ENCODE measurements at regions not wholly inside any gene's neighbourhood (a gene's known extent, or its start where the extent isn't known, plus 50 kb on each side); places are given as distances from the start of the nearest gene placed in this dataset.

- no peak for DNase-seq (ENCODE audit: low read depth)
- no peak overlapping the region for H3K4me3 ChIP-seq (ENCODE audit: low read depth, low read length)
- in situ Hi-C loops (cut with HindIII; ENCODE audit: low sequenced_read_pairs): no loop called here
- TF ChIP-seq, protein P1, sequence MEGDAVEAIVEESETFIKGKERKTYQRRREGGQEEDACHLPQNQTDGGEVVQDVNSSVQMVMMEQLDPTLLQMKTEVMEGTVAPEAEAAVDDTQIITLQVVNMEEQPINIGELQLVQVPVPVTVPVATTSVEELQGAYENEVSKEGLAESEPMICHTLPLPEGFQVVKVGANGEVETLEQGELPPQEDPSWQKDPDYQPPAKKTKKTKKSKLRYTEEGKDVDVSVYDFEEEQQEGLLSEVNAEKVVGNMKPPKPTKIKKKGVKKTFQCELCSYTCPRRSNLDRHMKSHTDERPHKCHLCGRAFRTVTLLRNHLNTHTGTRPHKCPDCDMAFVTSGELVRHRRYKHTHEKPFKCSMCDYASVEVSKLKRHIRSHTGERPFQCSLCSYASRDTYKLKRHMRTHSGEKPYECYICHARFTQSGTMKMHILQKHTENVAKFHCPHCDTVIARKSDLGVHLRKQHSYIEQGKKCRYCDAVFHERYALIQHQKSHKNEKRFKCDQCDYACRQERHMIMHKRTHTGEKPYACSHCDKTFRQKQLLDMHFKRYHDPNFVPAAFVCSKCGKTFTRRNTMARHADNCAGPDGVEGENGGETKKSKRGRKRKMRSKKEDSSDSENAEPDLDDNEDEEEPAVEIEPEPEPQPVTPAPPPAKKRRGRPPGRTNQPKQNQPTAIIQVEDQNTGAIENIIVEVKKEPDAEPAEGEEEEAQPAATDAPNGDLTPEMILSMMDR (IDR thresholded peaks at IDR 0.05; ENCODE audit: low read depth, low read length, missing control alignments): no peak
These were observed 1690.0 kb downstream of the PCDH9 start for GRCh38 chr13:65540175-65540574.

DNA sequence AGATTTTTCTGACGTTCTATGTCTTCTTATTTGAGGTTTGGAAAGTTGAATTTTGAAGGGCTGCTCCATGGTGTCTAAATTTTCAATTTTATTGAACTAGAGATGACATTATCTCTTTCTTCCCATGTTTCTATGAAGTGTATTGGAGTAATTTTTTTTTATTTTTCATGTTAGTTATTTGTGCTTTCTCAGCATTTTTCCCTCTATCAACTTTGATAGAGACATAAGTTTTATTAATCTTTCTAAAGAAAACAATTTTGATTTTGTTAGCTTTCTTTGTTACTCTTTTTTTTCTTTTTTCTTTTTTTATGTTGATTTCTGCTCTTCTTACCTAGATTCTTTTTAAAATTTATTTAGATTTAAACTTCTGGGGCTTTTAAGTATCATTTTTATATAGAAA is 1694.8 kb downstream of the PCDH9 start:
- TF ChIP-seq, protein P1 (IDR thresholded peaks at IDR 0.05; ENCODE audit: low read depth, low read length, missing control alignments): no peak
- DNase-seq (ENCODE audit: low read depth): no peak
- no peak overlapping the region for H3K4me3 ChIP-seq (ENCODE audit: low read depth, low read length)
- in situ Hi-C loops (cut with HindIII; ENCODE audit: low sequenced_read_pairs): no loop called here

DNA sequence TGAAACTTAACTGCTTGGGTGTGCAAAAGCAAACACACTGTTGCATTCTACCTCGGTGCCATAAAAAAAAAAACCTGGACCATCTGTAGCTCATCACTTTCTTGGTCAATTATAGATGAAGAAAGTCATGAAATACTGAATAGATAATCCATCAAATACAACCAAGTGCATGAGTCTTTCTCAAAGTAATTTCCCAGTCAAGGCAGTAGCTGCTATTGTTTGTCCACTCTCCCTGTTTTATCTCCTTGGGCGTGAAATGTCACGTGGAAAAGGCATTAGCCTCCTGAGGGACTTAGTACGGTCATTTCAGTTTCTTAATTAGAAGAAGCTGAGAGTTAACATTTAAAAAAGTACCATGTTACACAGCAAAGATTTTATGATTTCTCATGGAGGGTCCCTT is 1697.9 kb downstream of the PCDH9 start:
- TF ChIP-seq, protein P1 (IDR thresholded peaks at IDR 0.05; ENCODE audit: low read depth, low read length, missing control alignments): no peak
- H3K4me3 ChIP-seq (ENCODE audit: low read depth, low read length): no peak overlapping the region
- in situ Hi-C loops (cut with HindIII; ENCODE audit: low sequenced_read_pairs): no loop called here
- DNase-seq (ENCODE audit: low read depth): no peak

GRCh38 chr13:65530688-65531087 is 1699.4 kb downstream of the PCDH9 start:
- TF ChIP-seq, protein P1 (IDR thresholded peaks at IDR 0.05; ENCODE audit: low read depth, low read length, missing control alignments): no peak
- H3K4me3 ChIP-seq (ENCODE audit: low read depth, low read length): no peak overlapping the region
- DNase-seq (ENCODE audit: low read depth): no peak
- in situ Hi-C loops (cut with HindIII; ENCODE audit: low sequenced_read_pairs): no loop called here

GRCh38 chr13:65529541-65529940 is 1700.6 kb downstream of the PCDH9 start:
- no peak for DNase-seq (ENCODE audit: low read depth)
- TF ChIP-seq, protein P1 (IDR thresholded peaks at IDR 0.05; ENCODE audit: low read depth, low read length, missing control alignments): no peak
- no peak overlapping the region for H3K4me3 ChIP-seq (ENCODE audit: low read depth, low read length)
- in situ Hi-C loops (cut with HindIII; ENCODE audit: low sequenced_read_pairs): no loop called here

GRCh38 chr13:65508745-65509144 is 1721.4 kb downstream of the PCDH9 start:
- TF ChIP-seq, protein P1 (IDR thresholded peaks at IDR 0.05; ENCODE audit: low read depth, low read length, missing control alignments): no peak
- DNase-seq (ENCODE audit: low read depth): no peak
- no peak overlapping the region for H3K4me3 ChIP-seq (ENCODE audit: low read depth, low read length)
- in situ Hi-C loops (cut with HindIII; ENCODE audit: low sequenced_read_pairs): no loop called here

DNA sequence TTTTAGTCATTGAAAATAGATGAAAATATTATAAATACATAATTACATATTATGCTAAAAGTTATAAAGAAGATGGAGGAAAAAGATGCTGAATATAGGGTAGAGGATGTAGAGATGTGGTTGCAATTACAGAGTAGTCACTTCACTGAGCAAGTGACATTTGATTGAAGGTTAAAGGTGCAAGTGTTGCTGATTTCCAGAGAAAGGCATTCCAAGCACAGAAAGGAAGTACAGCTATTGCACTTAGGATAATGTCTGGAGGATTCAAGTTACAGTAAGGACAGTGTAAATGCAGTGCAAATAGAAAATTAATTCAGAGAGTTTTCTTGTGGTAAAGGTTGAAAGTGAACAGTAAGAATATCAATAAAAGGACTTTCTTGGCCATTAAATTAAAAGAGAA is 1721.8 kb downstream of the PCDH9 start:
- TF ChIP-seq, protein P1 (IDR thresholded peaks at IDR 0.05; ENCODE audit: low read depth, low read length, missing control alignments): no peak
- in situ Hi-C loops (cut with HindIII; ENCODE audit: low sequenced_read_pairs): no loop called here

More for the DNA sequence above, 1721.8 kb downstream of the PCDH9 start:
- DNase-seq (ENCODE audit: low read depth): no peak
- no peak overlapping the region for H3K4me3 ChIP-seq (ENCODE audit: low read depth, low read length)
